ENCODE measurements at regions not wholly inside any gene's neighbourhood (a gene's known extent, or its start where the extent isn't known, plus 50 kb on each side); places are given as distances from the start of the nearest gene placed in this dataset.

- no peak for TF ChIP-seq TOX (CRISPR knock-in tag; IDR thresholded peaks at IDR 0.05; ENCODE audit: borderline replicate concordance)
- TF ChIP-seq BACH2 (CRISPR knock-in tag; IDR thresholded peaks at IDR 0.05; ENCODE audit: borderline replicate concordance) = no peak
These were observed 354.3 kb downstream of the SRGAP2C start for GRCh38 chr1:121538943-121539575.
